GM21381 (cell line): ENCODE measurements at regions not wholly inside any gene's neighbourhood (a gene's known extent, or its start where the extent isn't known, plus 50 kb on each side); places are given as distances from the start of the nearest gene placed in this dataset.

Experiments used
- ATAC-seq: cut with Tn5 transposase; IDR thresholded peaks from one replicate; pipeline ENCODE4 v1.9.1; 2021; ENCODE audit warnings: mild to moderate bottlenecking, moderate library complexity; ENCODE audit not compliant: unreplicated experiment

GRCh38 chr3:8239095-8239494, 262.5 kb upstream of the LMCD1 start:
- no peak for ATAC-seq

GRCh38 chr3:8239718-8240695, 261.6 kb upstream of the LMCD1 start:
- ATAC-seq, result peak; percentile 97

GRCh38 chr3:8246070-8246469, 255.6 kb upstream of the LMCD1 start:
- no peak for ATAC-seq

GRCh38 chr3:8253201-8253600, 248.4 kb upstream of the LMCD1 start:
- ATAC-seq, result no peak

GRCh38 chr3:8254489-8254888, 247.1 kb upstream of the LMCD1 start:
- ATAC-seq, result no peak

- ATAC-seq, result no peak
Observed at GRCh38 chr3:8255725-8256124, 245.9 kb upstream of the LMCD1 start.

- ATAC-seq, result no peak
Observed at GRCh38 chr3:8256441-8257071, 245.1 kb upstream of the LMCD1 start.

GRCh38 chr3:8261018-8261417, 240.6 kb upstream of the LMCD1 start:
- no peak for ATAC-seq

GRCh38 chr3:8266730-8267131, 234.9 kb upstream of the LMCD1 start:
- ATAC-seq, result no peak

GRCh38 chr3:8273479-8273878, 228.1 kb upstream of the LMCD1 start:
- no peak for ATAC-seq

GRCh38 chr3:8276056-8276455, 225.6 kb upstream of the LMCD1 start:
- ATAC-seq, result no peak

- no peak for ATAC-seq
Observed at GRCh38 chr3:8276506-8276905, 225.1 kb upstream of the LMCD1 start.

- no peak for ATAC-seq
Observed at GRCh38 chr3:8278448-8278847, 223.2 kb upstream of the LMCD1 start.

GRCh38 chr3:8279476-8279875, 222.1 kb upstream of the LMCD1 start:
- no peak for ATAC-seq

GRCh38 chr3:8279886-8280550, 221.6 kb upstream of the LMCD1 start:
- no peak for ATAC-seq

GRCh38 chr3:8282541-8283165, 219.0 kb upstream of the LMCD1 start:
- ATAC-seq, result no peak

GRCh38 chr3:8283193-8283592, 218.4 kb upstream of the LMCD1 start:
- ATAC-seq, result no peak

GRCh38 chr3:8286086-8286485, 215.5 kb upstream of the LMCD1 start:
- no peak for ATAC-seq

GRCh38 chr3:8286749-8287148, 214.9 kb upstream of the LMCD1 start:
- ATAC-seq, result no peak

GRCh38 chr3:8290611-8291010, 211.0 kb upstream of the LMCD1 start:
- ATAC-seq, result no peak

- no peak for ATAC-seq
Observed at GRCh38 chr3:8296461-8296860, 205.2 kb upstream of the LMCD1 start.
